ENCODE measurements at regions not wholly inside any gene's neighbourhood (a gene's known extent, or its start where the extent isn't known, plus 50 kb on each side); places are given as distances from the start of the nearest gene placed in this dataset.

- TF ChIP-seq CTCF (IDR thresholded peaks at IDR 0.05), result no peak
- TF ChIP-seq POLR2A (IDR thresholded peaks at IDR 0.05), result no peak
- TF ChIP-seq EP300 (IDR thresholded peaks at IDR 0.05), result no peak
Observed at GRCh38 chr16:58948244-58948643, 214.1 kb upstream of the GOT2 start.

Measured in ovary (tissue), 3 donors.